ENCODE measurements at regions not wholly inside any gene's neighbourhood (a gene's known extent, or its start where the extent isn't known, plus 50 kb on each side); places are given as distances from the start of the nearest gene placed in this dataset.
"Not testable (repeated sequence)": the region's sequence is repeated elsewhere in the genome, so short reads cannot be mapped to it uniquely, and the experiment has no call there.

- DNase-seq (ENCODE audit: low read depth in 2 of 2) = no peak
These were observed 132.7 kb upstream of the EYA4 start for GRCh38 chr6:133108419-133108818.

DNA sequence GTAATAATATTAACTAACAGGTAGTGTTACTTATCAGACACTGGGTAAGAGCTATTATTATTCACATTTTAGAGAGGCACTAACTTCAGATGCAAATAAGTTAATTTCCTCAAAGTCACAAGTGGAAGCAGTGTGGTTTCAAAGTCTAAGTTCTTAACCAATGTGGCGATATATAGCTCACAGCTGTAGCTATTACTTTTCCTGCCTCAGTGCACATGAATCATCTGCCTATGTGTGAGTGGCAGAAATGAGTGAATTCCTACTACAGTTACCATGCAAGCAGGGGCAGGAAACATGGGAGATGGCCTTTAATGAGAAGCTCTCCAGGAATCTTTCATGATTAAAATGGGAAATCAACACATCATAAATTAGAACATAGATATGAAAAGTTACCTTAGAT lies 126.2 kb upstream of the EYA4 start:
- DNase-seq (ENCODE audit: low read depth in 2 of 2) = no peak

DNA sequence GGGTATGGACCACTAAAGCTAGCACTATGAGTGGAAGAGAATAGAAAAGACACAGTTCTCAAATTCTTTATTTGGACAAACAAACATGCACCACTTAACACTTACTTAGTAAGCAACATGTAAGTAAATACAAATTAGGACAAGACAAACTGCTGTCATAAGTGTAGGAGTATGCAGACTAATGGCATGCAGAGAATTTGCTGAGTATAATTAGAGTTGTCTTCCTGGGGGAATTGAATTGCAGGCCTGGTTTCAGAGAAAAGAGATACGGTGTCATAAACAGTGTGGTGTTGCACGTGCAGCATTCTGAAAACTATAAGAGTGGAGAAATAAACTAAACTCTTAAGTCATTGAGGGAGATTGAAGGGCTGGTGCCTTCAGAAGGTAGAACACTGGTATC lies 125.2 kb upstream of the EYA4 start:
- DNase-seq (ENCODE audit: low read depth in 2 of 2) = no peak

- DNase-seq (ENCODE audit: low read depth in 2 of 2) = no peak
These were observed 113.0 kb upstream of the EYA4 start for GRCh38 chr6:133128191-133128590.

DNA sequence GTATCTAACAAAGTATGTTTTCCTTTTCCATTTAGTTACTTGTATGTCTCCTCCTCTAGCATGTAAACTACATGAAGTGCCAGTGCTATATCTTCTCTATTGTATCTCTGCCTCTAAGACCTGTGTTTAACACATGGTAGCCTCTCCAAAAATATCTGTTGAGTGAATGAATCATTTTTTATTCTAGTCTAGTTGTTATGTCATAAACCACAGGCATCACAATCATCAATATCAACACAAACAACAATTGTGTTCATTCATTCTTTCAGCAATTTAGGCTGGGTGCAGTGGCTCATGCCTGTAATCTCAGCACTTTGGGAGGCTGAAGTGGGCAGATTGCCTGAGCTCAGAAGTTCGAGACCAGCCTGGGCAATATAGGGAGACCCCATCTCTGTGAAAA lies 111.6 kb upstream of the EYA4 start:
- DNase-seq (ENCODE audit: low read depth in 2 of 2) = no peak

DNA sequence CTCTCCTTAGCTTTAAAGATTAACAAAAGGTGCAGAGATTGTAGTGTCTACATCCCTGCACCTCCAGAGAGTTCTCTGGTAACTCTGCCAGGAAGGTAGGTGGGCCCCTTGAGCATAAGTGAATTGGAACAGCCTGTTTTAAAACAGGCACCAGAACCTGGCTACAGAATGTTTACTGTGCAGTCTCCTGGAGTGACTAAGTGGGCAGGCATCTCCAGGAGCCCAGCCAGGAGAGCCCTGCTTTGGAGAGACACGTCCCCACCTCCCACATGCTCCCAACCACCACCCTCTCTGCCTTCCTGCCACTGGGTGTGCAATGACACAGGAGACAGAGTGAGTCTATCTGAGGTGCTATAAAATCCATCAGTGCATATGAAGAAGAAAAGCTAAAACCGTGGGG lies 110.3 kb upstream of the EYA4 start:
- DNase-seq (ENCODE audit: low read depth in 2 of 2) = no peak

GRCh38 chr6:133131621-133132465 lies 109.3 kb upstream of the EYA4 start:
- no peak for DNase-seq (ENCODE audit: low read depth in 2 of 2)

GRCh38 chr6:133132466-133132971 lies 108.6 kb upstream of the EYA4 start:
- DNase-seq (ENCODE audit: low read depth in 2 of 2) = no peak

DNA sequence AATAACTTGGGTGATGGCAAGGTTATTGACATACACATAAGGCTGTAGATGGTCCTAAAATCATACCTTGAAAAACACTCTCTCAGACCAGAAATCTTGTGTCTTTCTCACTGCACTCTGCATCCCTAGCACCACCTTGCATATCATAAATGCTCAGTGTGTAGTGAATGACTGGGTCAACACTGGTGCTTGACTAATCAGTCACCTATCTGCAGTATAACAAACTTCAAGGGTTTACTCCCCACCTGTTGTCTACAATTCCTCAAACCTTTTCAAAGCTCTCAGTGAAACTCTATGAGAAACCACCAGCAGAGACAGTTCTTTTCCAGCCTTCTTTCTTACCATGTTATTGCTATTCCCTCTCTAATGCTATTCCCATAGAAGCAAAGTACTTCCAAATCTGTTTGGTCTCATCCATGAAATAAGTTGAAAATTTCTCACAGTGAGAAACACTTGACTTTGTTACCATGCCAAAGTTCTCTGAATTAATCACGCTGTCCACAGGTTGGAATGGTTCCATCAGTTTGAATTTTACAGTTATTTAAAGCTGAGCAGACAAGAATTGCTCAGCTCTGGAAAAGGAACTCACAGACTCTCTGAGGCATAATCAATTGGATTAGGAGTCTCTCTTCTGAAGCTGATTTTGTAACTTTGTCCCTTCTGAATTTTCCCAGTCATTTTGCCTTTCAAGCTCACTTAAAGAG lies 104.8 kb upstream of the EYA4 start:
- no peak for DNase-seq (ENCODE audit: low read depth in 2 of 2)

DNA sequence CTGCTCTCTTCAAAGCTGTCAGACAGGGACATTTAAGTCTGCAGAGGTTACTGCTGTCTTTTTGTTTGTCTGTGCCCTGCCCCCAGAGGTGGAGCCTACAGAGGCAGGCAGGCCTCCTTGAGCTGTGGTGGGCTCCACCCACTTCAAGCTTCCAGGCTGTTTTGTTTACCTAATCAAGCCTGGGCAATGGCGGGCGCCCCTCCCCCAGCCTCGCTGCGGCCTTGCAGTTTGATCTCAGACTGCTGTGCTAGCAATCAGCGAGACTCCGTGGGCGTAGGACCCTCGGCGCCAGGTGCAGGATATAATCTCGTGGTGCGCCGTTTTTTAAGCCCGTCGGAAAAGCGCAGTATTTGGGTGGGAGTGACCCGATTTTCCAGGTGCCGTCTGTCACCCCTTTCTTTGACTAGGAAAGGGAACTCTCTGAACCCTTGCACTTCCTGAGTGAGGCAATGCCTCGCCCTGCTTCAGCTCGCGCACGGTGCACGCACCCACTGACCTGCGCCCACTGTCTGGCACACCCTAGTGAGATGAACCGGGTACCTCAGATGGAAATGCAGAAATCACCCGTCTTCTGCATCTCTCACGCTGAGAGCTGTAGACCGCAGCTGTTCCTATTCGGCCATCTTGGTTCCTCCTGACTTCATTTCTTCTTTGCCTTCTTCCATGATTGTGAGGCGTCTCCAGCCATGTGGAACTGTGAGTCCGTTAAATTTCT lies 93.5 kb upstream of the EYA4 start:
- DNase-seq (ENCODE audit: low read depth in 2 of 2) = not testable (repeated sequence)

DNA sequence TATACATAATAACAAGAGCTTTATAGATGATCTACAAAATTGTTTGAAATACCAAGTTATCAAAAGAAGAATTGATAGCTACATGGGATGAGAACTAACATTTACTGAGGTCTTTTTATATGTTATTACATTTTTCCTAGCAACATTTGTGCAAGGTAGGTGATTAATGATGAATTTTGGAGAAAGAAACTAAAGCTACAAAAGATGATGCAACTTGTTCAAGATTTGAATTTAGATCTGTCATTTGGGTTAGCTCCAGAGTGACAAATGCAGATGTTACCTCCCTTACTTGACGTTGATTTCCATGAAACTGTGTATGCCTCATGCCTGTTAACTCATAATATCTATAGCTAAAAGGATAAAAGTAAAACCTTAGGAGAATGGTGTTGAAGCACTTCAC lies 84.5 kb upstream of the EYA4 start:
- no peak for DNase-seq (ENCODE audit: low read depth in 2 of 2)

DNA sequence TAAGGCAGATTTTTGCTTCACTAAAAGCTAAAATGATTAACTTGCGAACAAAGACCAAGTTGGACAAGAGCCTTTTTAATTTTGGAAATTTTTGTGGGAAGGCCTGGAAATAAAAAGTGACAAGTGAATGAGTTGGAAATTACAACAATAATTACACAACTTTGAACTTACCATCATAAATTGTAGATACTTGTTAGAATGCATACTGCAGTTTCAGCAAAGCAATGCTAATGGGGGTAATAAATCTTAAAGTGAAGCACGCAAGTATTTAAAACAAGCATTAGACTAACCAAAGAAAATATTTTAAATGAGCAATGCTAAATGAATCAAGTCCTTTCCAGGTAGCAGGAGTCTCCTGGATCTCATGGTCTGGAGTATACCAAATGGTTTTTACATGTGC lies 83.2 kb upstream of the EYA4 start:
- no peak for DNase-seq (ENCODE audit: low read depth in 2 of 2)

DNA sequence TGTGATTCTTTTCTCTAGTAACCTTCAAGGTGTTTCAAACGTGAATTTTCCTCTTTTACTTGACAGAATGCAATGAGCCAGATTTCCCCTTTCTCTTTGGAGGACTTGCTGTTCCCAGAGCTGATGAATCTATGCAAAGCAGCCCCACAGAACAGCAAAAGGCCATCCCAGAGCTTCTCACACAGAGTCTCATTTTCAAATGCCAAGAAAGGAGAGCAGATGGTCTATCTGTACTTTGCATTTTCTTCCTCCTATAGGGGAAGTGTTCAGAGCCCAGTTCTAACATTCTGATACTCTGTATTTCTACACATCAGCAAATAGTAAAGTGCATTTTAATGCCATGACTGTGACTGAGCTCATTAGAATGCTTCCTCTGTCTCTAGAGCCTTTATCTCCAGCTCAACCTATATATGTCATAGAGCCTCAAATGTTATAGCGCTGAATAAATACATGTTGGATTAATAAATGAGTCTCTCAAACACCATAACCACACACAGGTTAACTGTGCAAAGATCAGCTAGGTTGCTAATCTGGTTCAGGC lies 81.8 kb upstream of the EYA4 start:
- DNase-seq (ENCODE audit: low read depth in 2 of 2) = no peak

- DNase-seq (ENCODE audit: low read depth in 2 of 2) = no peak
These were observed 80.6 kb upstream of the EYA4 start for GRCh38 chr6:133160536-133160935.

GRCh38 chr6:133165235-133165634 lies 75.9 kb upstream of the EYA4 start:
- no peak for DNase-seq (ENCODE audit: low read depth in 2 of 2)

- DNase-seq (ENCODE audit: low read depth in 2 of 2) = no peak
These were observed 74.4 kb upstream of the EYA4 start for GRCh38 chr6:133166766-133167165.

- DNase-seq (ENCODE audit: low read depth in 2 of 2) = no peak
These were observed 71.3 kb upstream of the EYA4 start for GRCh38 chr6:133169901-133170300.

DNA sequence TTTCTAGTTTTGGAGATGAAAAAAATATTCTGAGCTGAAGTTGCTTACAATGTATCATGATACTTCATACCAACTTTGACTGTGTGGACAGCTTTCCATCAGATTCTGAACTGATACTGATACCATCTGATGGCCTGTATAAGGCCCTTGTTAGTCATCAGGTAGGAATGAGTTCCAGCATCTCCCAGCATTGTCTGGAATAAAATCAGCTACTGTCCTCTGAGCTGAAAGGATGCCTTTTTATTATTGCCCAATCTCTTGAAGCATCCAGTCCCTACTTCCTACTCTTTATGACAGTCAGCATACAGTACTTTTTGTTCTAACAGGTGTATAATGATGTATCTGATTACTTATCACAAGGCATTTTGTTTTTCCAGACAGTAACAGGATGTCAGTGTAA lies 70.6 kb upstream of the EYA4 start:
- no peak for DNase-seq (ENCODE audit: low read depth in 2 of 2)

- DNase-seq (ENCODE audit: low read depth in 2 of 2) = no peak
These were observed 69.1 kb upstream of the EYA4 start for GRCh38 chr6:133171989-133172604.

DNA sequence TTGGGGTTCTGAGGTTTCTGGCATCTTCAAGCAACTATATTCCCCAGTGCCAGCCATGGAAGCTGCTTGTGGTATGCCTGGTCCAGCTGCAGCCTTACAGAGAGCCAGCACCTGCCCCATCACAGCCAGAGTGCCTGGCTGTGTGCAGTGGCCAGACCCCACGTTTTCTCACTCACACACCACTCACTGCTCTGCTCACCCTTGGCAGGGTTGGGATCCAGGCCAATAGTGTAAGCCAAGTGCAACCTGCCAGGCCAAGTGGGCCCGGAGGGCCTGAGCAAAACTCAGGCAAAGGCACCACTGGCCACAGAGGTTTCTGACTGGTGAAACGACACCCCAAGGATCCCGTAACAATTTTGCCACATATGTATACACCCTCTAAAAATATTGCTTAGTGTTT lies 67.9 kb upstream of the EYA4 start:
- no peak for DNase-seq (ENCODE audit: low read depth in 2 of 2)

GRCh38 chr6:133179481-133179880 lies 61.7 kb upstream of the EYA4 start:
- DNase-seq (ENCODE audit: low read depth in 2 of 2) = no peak

DNA sequence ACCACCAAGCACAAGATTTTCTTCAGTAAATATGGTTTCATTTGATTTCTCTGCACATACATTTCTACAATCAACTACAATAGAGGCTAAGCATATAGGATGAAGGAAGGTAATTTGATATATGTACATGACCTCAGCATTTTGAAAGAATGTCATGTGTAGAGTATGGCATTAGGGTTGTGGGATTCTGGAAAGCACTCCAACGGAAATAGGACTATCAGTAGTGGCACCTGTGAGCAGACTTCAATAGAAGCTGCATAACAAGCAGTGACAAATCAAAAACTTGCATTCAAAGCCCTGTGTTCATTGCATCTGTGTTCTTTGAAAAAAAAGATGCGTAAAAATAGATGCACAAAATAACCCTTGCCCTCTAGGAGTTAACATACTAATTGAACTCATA lies 57.5 kb upstream of the EYA4 start:
- no peak for DNase-seq (ENCODE audit: low read depth in 2 of 2)
